ACHN (cell line): ENCODE measurements at regions not wholly inside any gene's neighbourhood (a gene's known extent, or its start where the extent isn't known, plus 50 kb on each side); places are given as distances from the start of the nearest gene placed in this dataset.
"Not testable (repeated sequence)": the region's sequence is repeated elsewhere in the genome, so short reads cannot be mapped to it uniquely, and the experiment has no call there.

Source experiments
- DNase-seq: peaks from one replicate; pipeline ENCODE4 v3.0.0-alpha.2; 2015
- in situ Hi-C: cut with HindIII; loops from 2 replicates; pipeline ENCODE4 v1.10.0; 2017; ENCODE audit warnings: low sequenced_read_pairs, low pct_ligation_motif_present, low pct_unique_long_range_greater_than_20kb

GRCh38 chr18:70417847-70418246, 129.0 kb downstream of the SOCS6 start:
- in situ Hi-C loops, result no loop called here

GRCh38 chr18:70416496-70416895, 127.7 kb downstream of the SOCS6 start:
- in situ Hi-C loops, result no loop called here
- DNase-seq, result no peak

More at GRCh38 chr18:70417847-70418246, 129.0 kb downstream of the SOCS6 start:
- no peak for DNase-seq

- no peak for DNase-seq
- in situ Hi-C loops, result no loop called here
Measured at GRCh38 chr18:70415823-70416488, 127.1 kb downstream of the SOCS6 start.

GRCh38 chr18:70414315-70414900, 125.6 kb downstream of the SOCS6 start:
- no peak for DNase-seq
- in situ Hi-C loops, result no loop called here

GRCh38 chr18:70413455-70413854, 124.6 kb downstream of the SOCS6 start:
- DNase-seq, result no peak
- in situ Hi-C loops, result no loop called here

GRCh38 chr18:70411876-70412435, 123.1 kb downstream of the SOCS6 start:
- no peak for DNase-seq
- in situ Hi-C loops, result no loop called here

GRCh38 chr18:70411307-70411706, 122.5 kb downstream of the SOCS6 start:
- in situ Hi-C loops, result no loop called here
- no peak for DNase-seq

- in situ Hi-C loops, result no loop called here
- no peak for DNase-seq
Measured at GRCh38 chr18:70405052-70405451, 116.2 kb downstream of the SOCS6 start.

- in situ Hi-C loops, result no loop called here
- DNase-seq, result no peak
Measured at GRCh38 chr18:70400476-70400875, 111.6 kb downstream of the SOCS6 start.

GRCh38 chr18:70398076-70398475, 109.2 kb downstream of the SOCS6 start:
- DNase-seq, result no peak
- in situ Hi-C loops, result no loop called here

- in situ Hi-C loops, result no loop called here
- DNase-seq, result no peak
Measured at GRCh38 chr18:70397259-70397925, 108.5 kb downstream of the SOCS6 start.

- DNase-seq, in situ Hi-C loops: not testable (repeated sequence)
Measured at GRCh38 chr18:70395771-70396170, 106.9 kb downstream of the SOCS6 start.

GRCh38 chr18:70394672-70395071, 105.8 kb downstream of the SOCS6 start:
- in situ Hi-C loops, result no loop called here
- DNase-seq, result no peak

GRCh38 chr18:70390371-70391090, 101.7 kb downstream of the SOCS6 start:
- no peak for DNase-seq
- in situ Hi-C loops, result no loop called here

- DNase-seq, in situ Hi-C loops: not testable (repeated sequence)
Measured at GRCh38 chr18:70389036-70389435, 100.2 kb downstream of the SOCS6 start.

- in situ Hi-C loops, result no loop called here
- no peak for DNase-seq
Measured at GRCh38 chr18:70387027-70387426, 98.2 kb downstream of the SOCS6 start.

GRCh38 chr18:70386582-70386981, 97.7 kb downstream of the SOCS6 start:
- DNase-seq, result no peak
- in situ Hi-C loops, result no loop called here

GRCh38 chr18:70385474-70385873, 96.6 kb downstream of the SOCS6 start:
- in situ Hi-C loops, result no loop called here
- no peak for DNase-seq

GRCh38 chr18:70384181-70384790, 95.4 kb downstream of the SOCS6 start:
- peak; percentile 91 for DNase-seq
- in situ Hi-C loops, result no loop called here
